ENCODE measurements at regions not wholly inside any gene's neighbourhood (a gene's known extent, or its start where the extent isn't known, plus 50 kb on each side); places are given as distances from the start of the nearest gene placed in this dataset.

DNA sequence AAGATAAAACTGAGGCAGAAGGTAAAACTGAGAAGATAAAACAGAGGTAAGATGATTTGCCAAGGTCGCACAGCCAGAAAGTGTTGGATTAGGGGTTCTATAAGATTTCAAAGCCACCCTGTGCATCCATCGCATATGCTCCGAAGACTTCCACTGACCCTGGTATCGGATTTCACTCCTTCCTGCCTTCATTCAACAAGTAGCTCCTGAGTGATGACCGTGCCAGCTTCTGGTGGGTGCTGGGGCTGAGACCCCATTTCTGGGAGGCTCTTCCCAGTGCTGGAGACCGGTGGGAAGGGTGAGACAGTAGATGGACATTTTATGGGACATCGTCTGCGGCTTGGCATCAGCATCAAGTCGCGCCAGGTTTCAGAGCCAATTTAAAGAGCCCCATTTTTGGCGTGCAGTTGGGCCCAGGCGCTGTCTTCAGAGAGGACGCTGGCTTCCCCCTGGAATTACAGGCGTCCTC lies 53.7 kb upstream of the DAB2IP start:
- TF ChIP-seq, protein P1, sequence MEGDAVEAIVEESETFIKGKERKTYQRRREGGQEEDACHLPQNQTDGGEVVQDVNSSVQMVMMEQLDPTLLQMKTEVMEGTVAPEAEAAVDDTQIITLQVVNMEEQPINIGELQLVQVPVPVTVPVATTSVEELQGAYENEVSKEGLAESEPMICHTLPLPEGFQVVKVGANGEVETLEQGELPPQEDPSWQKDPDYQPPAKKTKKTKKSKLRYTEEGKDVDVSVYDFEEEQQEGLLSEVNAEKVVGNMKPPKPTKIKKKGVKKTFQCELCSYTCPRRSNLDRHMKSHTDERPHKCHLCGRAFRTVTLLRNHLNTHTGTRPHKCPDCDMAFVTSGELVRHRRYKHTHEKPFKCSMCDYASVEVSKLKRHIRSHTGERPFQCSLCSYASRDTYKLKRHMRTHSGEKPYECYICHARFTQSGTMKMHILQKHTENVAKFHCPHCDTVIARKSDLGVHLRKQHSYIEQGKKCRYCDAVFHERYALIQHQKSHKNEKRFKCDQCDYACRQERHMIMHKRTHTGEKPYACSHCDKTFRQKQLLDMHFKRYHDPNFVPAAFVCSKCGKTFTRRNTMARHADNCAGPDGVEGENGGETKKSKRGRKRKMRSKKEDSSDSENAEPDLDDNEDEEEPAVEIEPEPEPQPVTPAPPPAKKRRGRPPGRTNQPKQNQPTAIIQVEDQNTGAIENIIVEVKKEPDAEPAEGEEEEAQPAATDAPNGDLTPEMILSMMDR (IDR thresholded peaks at IDR 0.05; ENCODE audit: low read depth, low read length), result no peak
- H3K4me3 ChIP-seq (ENCODE audit: low read depth, low read length), result peak overlapping the region; percentile 64

DNA sequence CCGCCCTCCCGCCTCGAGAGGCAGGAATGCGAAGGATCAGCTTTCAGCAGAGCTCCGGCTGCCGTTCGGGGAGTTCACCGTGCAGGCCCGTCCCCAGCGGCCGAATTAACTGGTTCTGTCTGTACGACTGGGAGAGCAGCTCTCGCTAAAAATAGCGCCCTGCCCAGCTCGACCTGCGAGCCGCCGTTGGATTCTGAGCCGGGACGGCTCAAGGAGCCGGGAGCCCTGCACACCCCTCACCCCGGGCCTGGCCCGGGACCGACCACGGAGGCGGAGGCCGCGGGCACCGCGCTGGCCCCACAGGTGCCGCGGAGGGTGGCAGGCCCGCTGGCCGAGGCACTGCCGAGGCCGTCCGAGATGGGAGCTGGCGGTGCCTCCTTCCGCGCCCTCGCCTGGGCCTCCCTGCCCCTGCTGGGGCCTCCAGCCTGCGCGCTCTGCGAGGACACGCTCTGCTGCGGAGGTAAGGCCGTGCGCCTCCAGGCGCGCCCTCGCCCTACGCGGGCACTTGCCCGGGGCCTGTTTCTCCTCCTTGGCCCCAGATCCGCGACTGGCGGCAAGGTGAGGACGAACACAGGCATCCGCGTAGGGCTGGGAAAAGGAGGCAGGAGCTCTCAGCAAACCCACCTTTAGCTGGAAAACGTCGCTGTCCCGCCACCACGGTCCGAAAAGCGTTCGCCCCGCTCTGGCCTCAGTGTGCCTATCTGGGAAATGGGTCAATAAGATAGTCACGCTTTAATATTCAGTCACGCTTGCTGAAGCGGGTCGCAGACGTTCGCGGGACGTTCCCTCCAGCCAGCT lies 53.1 kb upstream of the DAB2IP start:
- H3K4me3 ChIP-seq (ENCODE audit: low read depth, low read length), result peak overlapping the region; percentile 64

DNA sequence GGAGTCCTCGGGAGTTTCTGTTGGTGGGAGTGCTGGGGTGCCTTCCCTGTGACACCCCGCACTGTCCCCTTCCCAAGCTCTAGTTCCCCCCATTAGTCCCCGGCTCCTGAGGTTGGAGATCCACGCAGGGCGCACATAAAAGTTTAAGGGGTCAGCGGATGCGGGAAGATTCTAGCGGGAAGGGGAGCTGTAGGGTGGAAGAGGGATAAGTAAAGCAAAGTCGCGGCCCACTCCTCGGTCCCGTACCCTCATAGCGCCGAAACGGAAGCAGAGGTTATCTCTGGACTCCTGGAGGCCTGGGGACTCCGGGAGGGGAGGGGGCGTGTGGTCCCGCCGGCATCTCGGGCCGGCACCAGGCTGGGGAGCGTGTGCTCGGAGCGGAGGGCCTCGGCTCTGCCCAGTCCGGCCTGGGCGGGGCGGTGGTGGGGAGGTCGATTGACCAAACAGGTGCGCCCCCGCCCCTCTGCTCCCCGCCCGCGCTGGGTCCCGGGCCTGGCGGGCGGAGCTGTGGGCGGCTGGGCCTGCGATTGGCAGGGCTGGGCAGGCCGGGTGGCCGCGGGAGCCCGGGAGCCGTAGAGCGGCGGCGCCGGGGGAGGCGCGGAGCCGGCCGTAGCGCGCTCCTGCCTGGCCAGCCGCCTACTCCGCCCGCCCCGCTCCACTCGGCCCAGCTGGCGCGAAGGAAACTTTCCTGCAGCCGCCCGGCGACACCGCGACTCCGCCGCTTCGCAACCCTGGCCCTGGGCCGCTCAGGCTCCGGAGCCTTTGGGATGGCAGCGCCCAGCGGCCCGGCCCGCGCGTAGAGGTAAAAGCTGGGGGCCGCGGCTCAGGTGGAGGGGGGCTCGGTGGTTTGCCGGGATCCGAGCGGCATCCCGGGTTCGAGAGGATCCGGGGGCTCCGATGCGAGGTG lies 52.2 kb upstream of the DAB2IP start:
- TF ChIP-seq, protein P1 (IDR thresholded peaks at IDR 0.05; ENCODE audit: low read depth, low read length), result no peak
- peak overlapping the region; percentile 64 for H3K4me3 ChIP-seq (ENCODE audit: low read depth, low read length)

More for the DNA sequence above, 53.1 kb upstream of the DAB2IP start:
- TF ChIP-seq, protein P1 (IDR thresholded peaks at IDR 0.05; ENCODE audit: low read depth, low read length), result peak; percentile 47; the same call in 1 of the 2 replicates

DNA sequence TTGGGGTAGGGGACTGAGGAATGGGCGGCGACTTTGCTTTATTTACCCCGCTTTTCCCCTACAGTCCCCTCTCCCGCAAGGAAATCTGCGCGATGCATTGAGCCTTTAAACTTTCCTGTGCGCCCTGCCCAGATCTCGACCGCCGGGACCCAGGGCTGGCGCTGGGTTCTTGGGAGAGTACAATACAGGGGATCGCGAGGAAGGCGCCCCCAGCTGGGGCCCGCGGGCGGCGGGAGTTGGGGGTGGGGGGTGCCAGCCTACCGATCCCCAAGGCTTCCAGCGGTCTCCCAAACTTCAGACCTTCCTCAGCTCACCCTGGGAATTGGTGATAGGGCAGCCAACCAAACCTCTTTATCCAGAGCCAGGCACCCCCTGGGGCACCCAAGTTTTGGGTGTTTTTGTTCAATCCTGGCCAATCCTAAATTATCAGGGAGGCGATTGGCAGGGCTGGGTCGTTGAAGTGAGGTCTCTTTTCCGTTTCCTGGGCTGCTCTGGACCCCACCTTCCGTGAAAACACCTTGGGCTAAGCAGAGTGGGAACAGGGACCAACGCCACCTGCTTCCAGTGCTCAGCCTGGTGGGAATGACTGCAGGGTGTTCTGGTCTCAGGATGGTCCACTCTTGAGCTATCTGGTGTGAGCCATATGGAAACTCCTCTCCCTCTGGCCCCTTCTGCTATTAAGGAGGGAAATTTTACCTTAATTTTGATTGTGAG lies 51.4 kb upstream of the DAB2IP start:
- TF ChIP-seq, protein P1 (IDR thresholded peaks at IDR 0.05; ENCODE audit: low read depth, low read length), result no peak
- H3K4me3 ChIP-seq (ENCODE audit: low read depth, low read length), result peak overlapping the region; percentile 64

DNA sequence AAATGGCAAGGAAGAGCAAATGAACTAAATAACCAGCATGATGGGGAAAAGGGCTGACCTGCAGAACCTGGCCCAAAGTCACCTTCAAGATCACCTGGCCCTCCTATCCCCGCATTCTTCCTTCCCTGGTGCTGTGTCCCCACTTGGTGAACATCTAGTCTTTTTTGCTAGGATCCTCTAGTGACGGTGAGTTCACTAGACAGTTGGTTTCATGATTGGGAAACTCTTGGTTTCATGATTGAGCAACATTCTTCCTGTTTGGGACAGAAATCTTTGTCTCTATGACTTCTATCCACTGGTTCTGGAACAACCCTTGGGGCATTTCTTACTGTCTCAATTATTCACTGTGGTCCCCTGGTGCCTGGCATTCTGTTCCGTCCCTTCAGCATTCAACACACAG lies 50.2 kb upstream of the DAB2IP start:
- TF ChIP-seq, protein P1 (IDR thresholded peaks at IDR 0.05; ENCODE audit: low read depth, low read length), result no peak
- no peak overlapping the region for H3K4me3 ChIP-seq (ENCODE audit: low read depth, low read length)

All from WI38 (cell line).